HEK293 (cell line): ENCODE measurements at regions not wholly inside any gene's neighbourhood (a gene's known extent, or its start where the extent isn't known, plus 50 kb on each side); places are given as distances from the start of the nearest gene placed in this dataset.

Source experiments
- CTCF ChIA-PET: fragments of 350-600 bp; formaldehyde crosslinking; extraction: SDS; loops from one replicate; lab custom pipeline; 2021; ENCODE audit warnings: antibody characterized with exemption; lab: Yijun Ruan, JAX
- POLR2A ChIA-PET: fragments of 300-600 bp; formaldehyde crosslinking; extraction: SDS; loops from one replicate; lab custom pipeline; 2020; ENCODE audit warnings: antibody characterized with exemption, inconsistent platforms; lab: Yijun Ruan, JAX
- H3K27ac ChIP-seq: fragments of 200-500 bp; sonication (Bioruptor generic); 2 replicates; pipeline ENCODE4 v1.5.1; 2014; ENCODE audit warnings: low read depth, low read length, control low read depth, inconsistent platforms; ENCODE audit errors: extremely low read depth
- H3K36me3 ChIP-seq, 2 experiments: fragments of 200-500 bp in 1 of 2; sonication (Bioruptor generic) in 1 of 2; 1 replicate in 1 of 2; 2 replicates in 1 of 2; pipeline ENCODE4 v1.5.1; 2014 to 2017; ENCODE audit warnings: inconsistent platforms in 2 of 2, low read length in 2 of 2; ENCODE audit not compliant: control insufficient read depth in 2 of 2, insufficient read depth in 1 of 2
- H3K4me1 ChIP-seq: fragments of 200-500 bp; sonication (Bioruptor generic); 2 replicates; pipeline ENCODE4 v1.5.1; 2014; ENCODE audit warnings: mild to moderate bottlenecking, low read length, inconsistent platforms; ENCODE audit not compliant: control insufficient read depth, insufficient read depth
- H3K4me3 ChIP-seq: 2 replicates; pipeline ENCODE4 v1.5.1; 2011; ENCODE audit warnings: low read depth, mild to moderate bottlenecking, control low read depth, low read length, moderate library complexity
- H3K9me3 ChIP-seq: fragments of 200-500 bp; sonication (Bioruptor generic); 2 replicates; pipeline ENCODE4 v1.5.1; 2014; ENCODE audit warnings: low read depth, low read length, inconsistent platforms; ENCODE audit not compliant: control insufficient read depth, insufficient read depth
- BCL11B ChIP-seq: fragments of 450-650 bp; formaldehyde crosslinking; IDR thresholded peaks from 2 replicates; pipeline ENCODE4 v1.5.1; 2016; ENCODE audit warnings: low read depth, missing biosample characterization, missing genetic modification characterization
- HOXA7 ChIP-seq: sonication (generic); formaldehyde crosslinking; IDR thresholded peaks from 2 replicates; pipeline ENCODE4 v1.8.1; 2022; ENCODE audit warnings: missing genetic modification reagents, borderline replicate concordance
- ZBTB1 ChIP-seq: fragments of 450-650 bp; formaldehyde crosslinking; IDR thresholded peaks from 2 replicates; pipeline ENCODE4 v1.5.1; 2016; ENCODE audit warnings: missing biosample characterization, missing genetic modification characterization
- ZNF211 ChIP-seq: fragments of 450-650 bp; formaldehyde crosslinking; IDR thresholded peaks from 2 replicates; pipeline ENCODE4 v1.5.1; 2016; ENCODE audit warnings: low read depth, missing biosample characterization, missing genetic modification characterization
- ZNF221 ChIP-seq: fragments of 450-650 bp; formaldehyde crosslinking; IDR thresholded peaks from 2 replicates; pipeline ENCODE4 v1.5.1; 2017; ENCODE audit warnings: missing biosample characterization, missing genetic modification characterization, borderline replicate concordance
- TF ChIP-seq, protein P1 (sequence below): fragments of 450-650 bp; formaldehyde crosslinking; IDR thresholded peaks from 2 replicates; pipeline ENCODE4 v1.5.1; 2017; ENCODE audit warnings: missing biosample characterization, mild to moderate bottlenecking, missing genetic modification characterization, moderate library complexity
- TF ChIP-seq, protein P2 (sequence below): fragments of 450-650 bp; formaldehyde crosslinking; IDR thresholded peaks from 2 replicates; pipeline ENCODE4 v1.5.1; 2017; ENCODE audit warnings: missing biosample characterization, missing genetic modification characterization

DNA sequence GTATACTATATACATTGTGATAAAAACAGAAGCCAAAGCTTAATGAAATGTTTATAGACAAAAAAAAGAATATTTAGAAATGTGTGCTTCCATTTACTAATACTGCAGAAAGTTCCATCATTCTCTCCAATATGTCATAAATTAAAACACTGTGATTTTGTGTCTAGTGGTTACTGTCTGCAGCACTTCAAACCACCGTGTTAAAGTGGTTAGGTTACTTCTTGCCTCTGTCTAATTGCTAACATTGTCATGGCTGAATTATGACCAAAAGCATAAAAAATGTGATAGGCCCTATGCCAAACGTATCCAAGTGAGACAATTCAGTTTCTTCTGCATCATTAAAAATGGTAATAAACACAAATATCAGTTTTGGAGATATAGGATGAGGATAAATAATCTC lies 52.7 kb upstream of the CST5 start:
- no peak overlapping the region for H3K27ac ChIP-seq
- TF ChIP-seq ZNF211, result no peak
- TF ChIP-seq HOXA7 (CRISPR knock-in tag), result no peak
- no peak for TF ChIP-seq ZNF221
- no peak for TF ChIP-seq ZBTB1 (tag by site-specific recombination)
- TF ChIP-seq, protein P1, sequence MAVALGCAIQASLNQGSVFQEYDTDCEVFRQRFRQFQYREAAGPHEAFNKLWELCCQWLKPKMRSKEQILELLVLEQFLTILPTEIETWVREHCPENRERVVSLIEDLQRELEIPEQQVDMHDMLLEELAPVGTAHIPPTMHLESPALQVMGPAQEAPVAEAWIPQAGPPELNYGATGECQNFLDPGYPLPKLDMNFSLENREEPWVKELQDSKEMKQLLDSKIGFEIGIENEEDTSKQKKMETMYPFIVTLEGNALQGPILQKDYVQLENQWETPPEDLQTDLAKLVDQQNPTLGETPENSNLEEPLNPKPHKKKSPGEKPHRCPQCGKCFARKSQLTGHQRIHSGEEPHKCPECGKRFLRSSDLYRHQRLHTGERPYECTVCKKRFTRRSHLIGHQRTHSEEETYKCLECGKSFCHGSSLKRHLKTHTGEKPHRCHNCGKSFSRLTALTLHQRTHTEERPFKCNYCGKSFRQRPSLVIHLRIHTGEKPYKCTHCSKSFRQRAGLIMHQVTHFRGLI (tag by site-specific recombination), result no peak
- TF ChIP-seq, protein P2, sequence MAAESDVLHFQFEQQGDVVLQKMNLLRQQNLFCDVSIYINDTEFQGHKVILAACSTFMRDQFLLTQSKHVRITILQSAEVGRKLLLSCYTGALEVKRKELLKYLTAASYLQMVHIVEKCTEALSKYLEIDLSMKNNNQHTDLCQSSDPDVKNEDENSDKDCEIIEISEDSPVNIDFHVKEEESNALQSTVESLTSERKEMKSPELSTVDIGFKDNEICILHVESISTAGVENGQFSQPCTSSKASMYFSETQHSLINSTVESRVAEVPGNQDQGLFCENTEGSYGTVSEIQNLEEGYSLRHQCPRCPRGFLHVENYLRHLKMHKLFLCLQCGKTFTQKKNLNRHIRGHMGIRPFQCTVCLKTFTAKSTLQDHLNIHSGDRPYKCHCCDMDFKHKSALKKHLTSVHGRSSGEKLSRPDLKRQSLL (tag by site-specific recombination), result no peak
- TF ChIP-seq BCL11B (tag by site-specific recombination), result no peak
- H3K9me3 ChIP-seq, result no peaks in the 10 kb centered on the region
- H3K4me1 ChIP-seq, result no peaks in the 10 kb centered on the region
- ChIA-PET POLR2A (no interaction called here), CTCF (interaction anchor here (1.2 kb wide), 1 partner anchor 10 kb away, joined by 3 read pairs; no protein-coding TSS in a partner anchor)
- H3K4me3 ChIP-seq, result no peak overlapping the region
- no peaks in the 10 kb centered on the region for H3K36me3 ChIP-seq
